Esophagus muscularis mucosa (tissue), 4 donors: ENCODE measurements at regions not wholly inside any gene's neighbourhood (a gene's known extent, or its start where the extent isn't known, plus 50 kb on each side); places are given as distances from the start of the nearest gene placed in this dataset.

Experiments used
- CTCF ChIP-seq, 3 experiments: fragments of 200-600 bp in 2 of 3; fragments of 450-650 bp in 1 of 3; sonication (generic) in 2 of 3; IDR thresholded peaks; one replicate each; pipeline ENCODE4 v1.5.1; 2017 to 2019; ENCODE audit warnings: antibody characterized with exemption in 3 of 3, mild to moderate bottlenecking in 2 of 3, moderate library complexity in 1 of 3
- EP300 ChIP-seq: sonication (generic); formaldehyde crosslinking; IDR thresholded peaks from one replicate; pipeline ENCODE4 v1.6.1; 2017; ENCODE audit warnings: antibody characterized with exemption
- POLR2A ChIP-seq: fragments of 450-650 bp; IDR thresholded peaks from one replicate; pipeline ENCODE4 v1.6.1; 2017; ENCODE audit warnings: antibody characterized with exemption, moderate library complexity, mild to moderate bottlenecking, low read depth
- POLR2AphosphoS5 ChIP-seq, 2 donors: sonication (generic); formaldehyde crosslinking; IDR thresholded peaks; one replicate each; pipeline ENCODE4 v1.6.1; 2017; ENCODE audit warnings: antibody characterized with exemption in 2 of 2

- TF ChIP-seq CTCF (IDR thresholded peaks at IDR 0.05) (no peak), POLR2A (no peak), POLR2AphosphoS5 (IDR thresholded peaks at IDR 0.05) (no peak), EP300 (no peak)
Measured at GRCh38 chr5:167348980-167349379, 942.5 kb upstream of the WWC1 start.
